GM21526 (cell line): ENCODE measurements at regions not wholly inside any gene's neighbourhood (a gene's known extent, or its start where the extent isn't known, plus 50 kb on each side); places are given as distances from the start of the nearest gene placed in this dataset.
"Not testable (repeated sequence)": the region's sequence is repeated elsewhere in the genome, so short reads cannot be mapped to it uniquely, and the experiment has no call there.

ENCODE experiments used
- ATAC-seq: cut with Tn5 transposase; IDR thresholded peaks from one replicate; pipeline ENCODE4 v1.9.1; 2021; ENCODE audit warnings: moderate library complexity; ENCODE audit not compliant: unreplicated experiment, low FRiP score

DNA sequence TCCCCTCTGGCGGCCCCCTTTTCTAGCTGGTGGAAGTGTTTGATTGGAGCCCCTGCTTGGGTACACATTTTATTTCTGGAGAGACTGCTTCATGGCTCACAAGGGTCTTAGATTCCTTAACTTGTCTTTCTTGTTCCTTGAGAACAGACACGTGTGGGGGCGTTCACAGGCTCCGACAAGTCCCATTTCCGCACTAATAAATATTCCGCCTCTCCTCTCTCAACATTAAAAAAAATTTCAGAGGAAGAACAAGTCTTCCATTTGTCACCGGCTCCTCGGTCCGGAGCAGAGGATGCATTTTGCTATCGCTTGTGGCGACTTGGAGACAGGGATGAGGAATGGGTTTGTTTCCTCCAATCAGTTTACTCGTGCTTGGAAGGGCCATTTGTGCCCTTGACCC is 134.0 kb upstream of the PODXL start:
- no peak for ATAC-seq

DNA sequence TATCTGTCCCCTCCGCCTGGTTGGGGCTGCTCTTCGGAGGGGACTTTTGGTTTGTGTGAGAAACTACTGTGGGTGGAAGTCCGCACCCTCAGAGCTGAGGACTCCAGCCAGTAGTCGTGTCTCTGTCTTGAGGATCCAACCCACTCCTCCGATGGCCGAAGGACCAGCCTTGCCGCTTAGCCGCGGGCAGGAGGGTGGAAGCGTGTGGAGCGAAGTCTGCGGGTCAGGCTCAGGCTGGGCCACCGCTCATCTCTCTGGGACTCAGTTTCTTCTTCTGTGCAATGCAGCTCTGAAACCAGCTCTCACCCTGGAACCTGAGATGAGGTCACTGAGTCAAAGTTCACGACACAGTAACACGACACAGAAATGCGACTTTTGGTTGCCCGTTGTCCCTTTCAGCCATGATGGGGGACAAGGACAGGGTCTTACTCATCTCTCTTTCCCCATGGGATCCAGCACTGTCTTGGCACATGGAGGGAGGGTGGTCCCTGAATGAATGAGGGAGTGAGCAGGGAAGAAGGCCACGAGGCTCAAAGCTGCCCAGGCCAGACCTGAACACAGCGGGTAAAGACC is 133.3 kb upstream of the PODXL start:
- ATAC-seq, result no peak

DNA sequence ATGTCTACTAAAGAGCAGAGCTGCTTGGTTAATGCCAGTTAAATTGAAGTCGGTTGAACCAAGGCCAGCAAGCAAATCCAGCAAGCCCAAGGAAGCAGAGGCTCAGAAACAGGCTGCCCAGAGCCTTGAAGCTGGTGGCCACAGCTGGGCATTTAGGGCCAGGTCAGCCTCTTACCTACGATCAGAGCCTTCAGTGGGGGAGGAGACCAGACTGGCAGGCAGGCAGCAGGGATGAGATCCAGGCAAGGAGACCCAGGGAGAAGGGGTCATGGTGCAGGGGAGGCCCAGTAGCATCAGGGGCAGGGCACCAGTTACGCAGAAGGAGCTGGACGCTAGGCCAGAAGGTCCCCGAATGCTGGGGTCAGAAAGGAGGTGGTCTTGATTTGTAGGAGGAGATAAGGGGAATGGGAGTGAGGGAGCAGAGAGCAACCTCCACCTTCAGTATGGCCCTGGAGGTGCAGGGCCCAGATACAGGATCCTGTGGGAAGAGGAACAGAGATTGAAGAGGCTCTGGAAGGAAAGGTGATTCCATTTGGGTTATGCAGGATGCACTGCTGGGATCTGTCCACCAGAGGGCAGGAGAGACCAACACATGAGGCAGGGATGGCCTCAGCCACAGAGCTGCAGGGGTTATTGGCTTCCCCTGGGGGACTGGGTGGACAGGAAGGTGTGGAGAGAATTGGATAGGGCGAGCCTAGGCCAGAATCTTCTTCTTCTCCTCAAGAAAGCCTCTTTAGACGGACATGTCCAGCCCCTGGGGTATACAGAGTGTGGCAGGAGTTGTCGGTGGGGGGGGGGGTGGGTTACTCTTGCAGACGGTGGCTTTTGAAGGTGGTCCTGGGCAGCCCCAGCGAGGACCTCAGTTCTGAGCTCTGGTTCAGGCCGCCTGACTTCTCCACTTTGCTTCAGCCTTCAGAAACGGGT is 132.6 kb upstream of the PODXL start:
- ATAC-seq, result no peak

DNA sequence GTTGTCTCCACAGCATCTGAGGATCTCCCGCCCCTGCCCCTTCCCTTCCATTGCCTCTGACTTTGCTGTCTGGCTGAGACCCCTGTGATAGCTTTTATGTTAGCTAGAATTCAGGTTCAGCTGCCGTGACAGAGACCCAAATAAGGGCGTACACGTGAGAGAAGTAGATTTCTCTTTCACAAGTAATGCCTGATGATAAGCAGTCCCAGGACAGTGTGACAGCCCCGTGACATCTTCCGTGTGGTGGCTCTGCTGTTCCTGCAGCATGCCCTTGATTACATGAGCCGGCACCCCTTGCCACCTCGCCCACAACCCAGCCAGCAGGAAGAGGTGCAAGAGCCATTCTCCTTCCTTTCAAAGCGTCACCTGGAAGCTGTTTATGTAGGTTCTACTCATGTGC is 130.9 kb upstream of the PODXL start:
- ATAC-seq, result no peak

DNA sequence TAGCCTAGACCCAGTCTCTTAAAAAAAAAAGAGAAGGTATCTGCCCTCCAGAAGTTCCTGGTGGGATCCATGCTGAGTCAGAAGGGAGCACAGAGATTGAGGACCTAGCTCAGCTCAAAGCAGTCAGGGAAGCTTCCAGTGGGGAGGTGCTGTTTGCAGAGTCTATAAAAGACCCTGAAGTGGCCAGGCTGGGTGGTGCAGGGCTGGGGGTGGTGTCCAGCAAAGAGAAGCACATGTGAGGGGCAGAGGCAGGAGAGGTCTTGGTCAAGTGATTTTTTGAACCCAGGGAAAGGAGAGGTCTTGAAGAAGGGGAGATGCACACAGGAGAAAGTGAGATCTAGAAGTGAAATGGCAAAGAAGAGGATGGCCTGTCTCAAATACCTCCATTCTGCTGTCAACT is 130.4 kb upstream of the PODXL start:
- no peak for ATAC-seq

DNA sequence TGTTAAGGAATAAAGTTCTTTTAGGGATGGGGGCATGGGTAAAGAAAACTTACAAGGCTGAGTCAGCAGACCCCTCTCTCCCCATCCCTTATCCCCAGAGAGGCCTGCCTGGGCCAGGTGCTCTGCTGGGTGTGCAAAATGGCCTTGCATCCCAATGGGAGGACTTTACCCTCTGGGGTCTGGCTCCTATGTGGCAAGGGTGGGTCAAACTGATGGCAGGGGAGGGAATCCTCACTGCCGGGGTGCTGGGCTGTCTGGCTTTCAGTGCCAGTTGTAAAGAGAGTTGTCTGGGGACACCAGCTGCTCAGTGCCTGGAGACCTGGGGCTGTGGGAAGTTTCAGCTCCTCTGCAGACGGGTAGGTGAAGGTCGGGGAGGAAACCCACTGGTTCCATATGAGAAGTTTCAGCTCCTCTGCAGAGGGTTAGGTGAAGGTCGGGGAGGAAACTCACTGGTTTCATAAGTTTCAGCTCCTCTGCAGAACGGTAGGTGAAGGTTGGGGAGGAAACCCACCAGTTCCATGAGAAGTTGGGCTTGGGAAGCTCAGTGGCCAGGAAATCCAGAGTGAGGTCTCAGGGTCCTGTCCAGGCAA is 127.2 kb upstream of the PODXL start:
- ATAC-seq, result peak; percentile 86

DNA sequence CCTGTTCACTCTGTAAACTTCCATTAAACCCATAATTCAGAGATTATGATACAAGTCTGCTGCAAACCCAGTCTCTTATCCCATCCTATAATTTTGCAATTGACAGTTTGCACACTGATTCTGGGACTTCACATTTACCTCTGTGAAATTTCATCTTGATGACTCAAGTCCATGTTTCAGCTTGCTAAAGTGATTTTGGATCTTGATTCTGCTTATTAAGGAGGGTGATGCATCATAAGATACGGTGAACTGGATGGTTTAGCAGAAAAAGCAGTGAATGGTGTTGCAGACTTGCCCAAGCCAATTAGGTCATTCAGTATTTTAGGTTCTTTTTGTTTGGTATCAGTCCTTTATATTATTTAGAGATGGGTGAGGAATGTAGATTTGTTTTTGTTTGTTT is 125.5 kb upstream of the PODXL start:
- ATAC-seq, result no peak

DNA sequence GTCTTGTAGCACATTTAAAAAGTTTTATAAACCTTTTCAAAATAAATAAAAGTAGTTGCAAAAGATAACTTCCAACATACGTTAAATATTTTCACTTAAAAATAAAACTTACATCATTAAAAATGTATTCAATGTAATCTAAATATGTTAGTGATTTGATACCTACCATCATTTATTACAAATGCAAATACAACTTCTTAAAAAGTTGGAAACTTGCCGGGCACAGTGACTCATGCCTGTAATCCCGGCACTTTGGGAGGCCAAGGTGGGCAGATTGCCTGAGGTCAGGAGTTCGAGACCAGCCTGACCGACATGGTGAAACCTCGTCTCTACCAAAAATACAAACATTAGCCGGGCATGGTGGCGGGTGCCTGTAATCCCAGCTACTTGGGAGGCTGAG is 122.6 kb upstream of the PODXL start:
- not testable (repeated sequence) for ATAC-seq

DNA sequence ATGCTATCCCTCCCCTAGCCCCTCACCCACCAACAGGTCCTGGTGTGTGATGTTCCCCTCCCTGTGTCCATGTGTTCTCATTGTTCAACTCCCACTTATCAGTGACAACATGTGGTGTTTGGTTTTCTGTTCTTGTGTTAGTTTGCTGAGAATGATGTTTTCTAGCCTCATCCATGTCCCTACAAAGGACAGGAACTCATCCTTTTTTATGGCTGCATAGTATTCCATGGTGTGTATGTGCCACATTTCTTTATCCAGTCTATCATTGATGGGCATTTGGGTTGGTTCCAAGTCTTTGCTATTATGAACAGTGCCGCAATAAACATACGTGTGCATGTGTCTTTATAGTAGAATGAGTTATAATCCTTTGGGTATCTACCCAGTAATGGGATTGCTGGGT is 120.4 kb upstream of the PODXL start:
- ATAC-seq, result not testable (repeated sequence)

DNA sequence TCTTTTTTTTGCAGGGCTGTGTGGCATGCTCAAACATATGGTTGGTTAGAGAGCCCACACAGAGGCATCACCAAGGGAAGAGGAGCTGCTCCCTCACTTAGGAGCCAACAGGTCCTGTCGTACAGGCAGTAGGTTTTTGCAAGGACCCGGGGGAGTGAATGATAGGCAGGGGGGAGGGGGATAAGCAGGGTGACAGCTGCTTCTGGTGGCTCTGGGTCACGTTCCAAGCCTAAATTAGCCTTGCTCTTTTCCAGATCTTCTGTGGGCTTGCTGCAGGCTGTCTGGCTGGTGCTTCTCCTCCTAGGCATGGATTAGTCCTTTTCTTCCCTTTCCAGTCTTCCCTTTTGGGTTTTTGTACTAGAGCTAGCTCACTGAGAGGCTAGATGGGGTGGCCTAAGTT is 117.7 kb upstream of the PODXL start:
- no peak for ATAC-seq

DNA sequence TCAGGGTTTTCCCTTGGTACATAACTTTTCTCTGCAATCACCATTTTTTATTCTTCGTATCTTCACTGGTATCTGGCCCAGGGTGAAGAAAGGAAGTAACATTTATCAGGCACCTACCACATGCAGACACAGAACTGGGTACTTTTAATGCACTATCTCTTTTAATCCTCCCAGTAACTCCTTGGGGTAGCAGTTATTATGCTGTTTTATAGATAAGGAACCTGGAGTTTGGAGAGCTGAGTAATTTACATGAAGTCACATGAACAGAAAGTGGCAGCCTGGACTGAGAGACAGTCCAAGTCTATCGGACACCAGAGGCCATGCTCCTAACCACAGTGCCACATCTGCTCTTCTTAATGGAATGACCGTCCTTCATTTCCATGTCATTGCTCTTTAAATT is 117.1 kb upstream of the PODXL start:
- ATAC-seq, result no peak

DNA sequence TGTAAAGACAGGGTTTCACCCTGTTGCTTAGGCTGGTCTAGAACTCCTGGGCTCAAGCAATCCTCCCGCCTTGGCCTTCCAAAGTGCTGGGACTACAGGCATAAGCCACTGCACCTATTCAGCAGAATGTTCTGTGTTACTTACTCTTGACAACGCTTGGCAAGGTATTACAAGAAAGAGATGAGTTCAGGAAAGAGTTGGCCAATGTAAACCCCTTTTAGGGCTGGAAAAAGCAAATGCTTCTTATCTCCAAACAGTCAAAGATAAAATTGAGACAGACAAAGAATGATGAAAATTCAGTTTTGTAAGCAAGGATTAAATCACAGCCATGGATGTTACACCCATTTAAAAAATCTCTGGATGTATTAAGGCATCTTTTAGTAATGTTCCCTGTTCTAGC is 114.0 kb upstream of the PODXL start:
- ATAC-seq, result no peak

DNA sequence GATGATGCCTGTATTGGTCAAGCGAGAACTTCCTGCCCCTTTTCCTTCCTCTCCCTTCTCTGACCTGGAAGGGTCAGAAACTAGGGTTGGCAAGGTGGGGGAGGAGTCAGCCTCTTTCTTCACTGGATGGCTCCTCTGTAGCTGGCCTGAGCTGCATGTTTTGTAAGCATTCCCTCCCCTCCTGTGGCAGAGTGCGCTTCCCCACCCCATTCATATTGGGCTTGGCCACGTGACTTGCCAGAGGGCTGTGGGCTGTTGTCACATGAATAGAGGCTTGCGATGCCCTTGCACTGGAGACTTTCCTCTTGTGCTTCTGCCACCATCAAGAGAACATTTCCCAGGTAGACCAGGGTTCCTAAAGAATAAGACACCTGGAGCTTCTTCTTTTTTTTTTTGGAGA is 111.3 kb upstream of the PODXL start:
- no peak for ATAC-seq

DNA sequence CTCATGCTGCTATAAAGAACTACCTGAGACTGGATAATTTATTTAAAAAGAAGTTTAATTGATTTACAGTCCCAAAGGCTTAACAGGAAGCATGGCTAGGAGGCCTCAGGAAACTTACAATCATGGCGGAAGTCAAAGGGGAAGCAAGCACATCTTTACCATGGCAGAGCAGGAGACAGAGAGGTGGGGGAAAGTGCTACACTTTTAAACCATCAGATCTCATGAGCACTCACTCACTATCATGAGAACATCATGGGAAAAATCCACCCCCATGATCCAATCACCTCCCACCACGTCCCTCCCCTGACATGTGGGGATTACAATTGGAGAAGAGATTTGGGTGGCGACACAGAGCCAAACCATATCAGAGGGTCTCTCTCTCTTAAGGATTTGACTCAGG is 108.6 kb upstream of the PODXL start:
- ATAC-seq, result no peak

DNA sequence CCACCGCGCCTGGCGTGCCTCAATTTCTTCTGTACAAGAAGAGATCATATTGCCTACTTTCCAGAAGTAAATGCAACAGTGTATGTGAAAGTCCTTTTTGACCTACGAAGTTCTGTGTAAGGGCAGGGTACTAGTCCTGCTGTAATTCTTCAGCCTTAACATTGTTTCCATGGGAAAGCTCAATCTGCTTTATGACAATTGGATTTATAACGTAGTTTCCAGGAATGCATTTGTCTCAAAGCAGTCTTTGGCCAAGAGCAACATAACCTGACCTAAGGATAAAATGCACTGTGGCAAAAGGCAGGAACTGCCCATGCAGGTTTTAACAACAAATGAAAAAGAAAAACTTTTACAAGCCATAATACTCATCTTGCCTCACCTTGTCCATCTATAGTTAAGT is 108.1 kb upstream of the PODXL start:
- no peak for ATAC-seq

DNA sequence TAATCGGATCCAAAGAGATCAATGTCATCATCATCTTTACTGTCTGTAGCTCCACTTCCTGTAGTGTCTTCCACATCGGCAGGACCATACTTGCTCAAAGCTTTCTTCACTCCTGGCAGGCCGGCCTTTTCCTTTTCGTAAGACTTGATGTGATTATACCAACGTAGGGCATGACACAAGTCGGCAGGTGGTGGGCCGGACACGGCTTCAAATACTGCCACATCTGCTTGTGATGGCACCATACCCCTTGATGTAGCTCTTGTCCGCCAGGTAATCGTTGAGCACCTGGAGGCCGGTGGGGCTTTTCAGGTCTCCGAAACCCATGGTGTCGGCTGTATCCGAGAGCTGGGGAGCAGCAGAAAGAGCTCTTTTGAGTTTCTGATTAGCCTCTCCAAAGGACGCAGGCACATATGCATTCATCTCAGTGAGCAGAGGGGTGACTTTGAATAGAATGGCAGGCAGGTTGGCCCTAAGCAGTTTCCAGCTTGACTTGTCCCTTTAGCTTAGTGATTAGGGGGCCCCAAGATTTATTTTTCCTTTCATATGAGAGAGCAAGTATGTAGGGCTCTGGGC is 106.0 kb upstream of the PODXL start:
- ATAC-seq, result not testable (repeated sequence)

DNA sequence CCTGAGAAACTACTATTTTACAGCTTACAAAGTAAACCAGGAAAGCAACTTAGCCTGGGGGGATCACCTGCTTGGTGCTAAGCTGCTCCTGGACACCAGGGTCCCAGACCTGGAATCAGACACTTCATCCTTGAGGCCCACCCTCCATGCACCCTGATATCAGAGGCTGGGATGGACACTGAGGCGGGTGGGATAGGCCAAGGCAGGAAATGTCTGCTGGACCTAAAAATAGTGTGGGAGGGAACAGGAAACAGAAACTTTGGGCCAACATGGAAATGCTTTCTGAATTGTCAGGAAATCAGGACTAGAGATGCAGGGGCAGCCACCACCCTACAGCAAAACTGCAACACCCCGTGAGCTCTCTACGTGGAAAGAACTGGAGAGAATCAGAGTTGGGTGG is 101.5 kb upstream of the PODXL start:
- no peak for ATAC-seq

DNA sequence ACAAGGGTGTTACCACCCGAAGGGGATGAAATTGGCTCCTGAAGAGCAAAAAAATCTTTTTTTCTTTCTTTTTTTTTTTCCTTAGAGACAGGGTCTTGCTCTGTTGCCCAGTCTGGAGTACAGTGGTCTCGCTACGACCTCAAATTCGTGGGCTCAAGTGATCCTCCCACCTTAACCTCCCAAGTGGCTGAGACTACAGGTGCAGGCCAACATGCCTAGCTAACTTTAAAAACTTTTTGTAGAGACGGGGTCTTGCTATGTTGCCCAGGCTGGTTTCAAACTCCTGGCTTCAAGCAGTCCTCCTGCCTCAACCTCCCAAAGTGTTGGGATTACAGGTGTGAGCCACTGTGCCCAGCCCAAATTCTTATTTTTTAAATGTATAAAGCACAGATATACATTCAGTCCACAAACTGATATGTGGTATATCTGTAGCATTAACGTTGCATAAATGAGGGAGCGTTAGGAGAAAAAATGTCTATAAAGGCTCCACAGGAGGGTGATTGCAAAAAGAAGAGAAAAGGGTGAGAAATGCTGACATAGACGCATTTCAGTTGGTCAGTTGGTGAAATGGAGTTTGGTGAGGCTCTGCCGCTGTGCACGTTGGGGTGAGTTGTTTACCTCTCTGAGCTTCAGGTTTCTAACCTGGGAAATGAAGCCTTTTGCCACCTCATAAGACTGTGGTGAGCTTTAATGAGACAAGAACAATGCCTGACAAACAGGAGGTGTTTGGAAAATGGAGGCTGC is 100.7 kb upstream of the PODXL start:
- ATAC-seq, result no peak

DNA sequence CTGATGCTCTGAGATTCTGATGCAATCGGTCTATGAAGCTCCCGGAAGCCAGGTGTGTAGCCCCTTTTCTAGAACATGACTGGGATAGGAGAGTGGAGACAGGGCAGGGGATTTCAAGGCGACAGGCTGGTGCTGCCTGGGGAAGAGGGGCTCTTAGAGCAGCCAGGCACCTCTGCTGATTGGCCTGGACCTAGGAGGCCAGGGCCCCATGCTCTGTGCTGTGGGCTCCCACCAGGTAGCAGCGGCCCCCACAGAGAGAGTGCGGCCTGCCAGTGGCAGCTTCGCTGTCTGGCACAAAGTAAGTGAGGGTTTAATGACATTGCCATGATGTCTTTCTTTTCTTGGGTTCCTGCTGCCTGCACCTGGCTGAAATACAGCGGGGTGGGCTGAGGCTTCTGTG is 99.4 kb upstream of the PODXL start:
- ATAC-seq, result no peak

DNA sequence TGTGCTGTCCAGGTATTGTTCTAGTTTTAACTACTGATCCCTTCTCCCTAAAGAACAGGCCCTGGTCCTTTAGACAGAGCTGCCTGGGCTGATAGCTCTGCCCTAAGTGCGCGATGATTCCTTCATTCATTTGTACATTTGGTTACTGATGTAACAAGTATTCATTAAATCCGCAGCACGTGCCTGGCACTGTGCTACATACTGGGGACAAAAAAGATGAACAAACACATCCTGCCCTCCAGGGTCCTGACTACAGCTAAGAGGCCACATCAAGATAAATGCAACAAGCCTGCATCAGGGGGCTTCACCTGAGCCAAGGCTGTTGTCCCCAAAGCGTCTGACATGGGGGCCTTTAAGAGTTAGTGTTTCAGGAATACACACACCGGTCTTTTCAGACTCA is 99.0 kb upstream of the PODXL start:
- no peak for ATAC-seq
